GM21367 (cell line): ENCODE measurements at regions not wholly inside any gene's neighbourhood (a gene's known extent, or its start where the extent isn't known, plus 50 kb on each side); places are given as distances from the start of the nearest gene placed in this dataset.
"Not testable (repeated sequence)": the region's sequence is repeated elsewhere in the genome, so short reads cannot be mapped to it uniquely, and the experiment has no call there.

Source experiments
- ATAC-seq: cut with Tn5 transposase; IDR thresholded peaks from one replicate; pipeline ENCODE4 v1.9.1; 2021; ENCODE audit not compliant: unreplicated experiment

DNA sequence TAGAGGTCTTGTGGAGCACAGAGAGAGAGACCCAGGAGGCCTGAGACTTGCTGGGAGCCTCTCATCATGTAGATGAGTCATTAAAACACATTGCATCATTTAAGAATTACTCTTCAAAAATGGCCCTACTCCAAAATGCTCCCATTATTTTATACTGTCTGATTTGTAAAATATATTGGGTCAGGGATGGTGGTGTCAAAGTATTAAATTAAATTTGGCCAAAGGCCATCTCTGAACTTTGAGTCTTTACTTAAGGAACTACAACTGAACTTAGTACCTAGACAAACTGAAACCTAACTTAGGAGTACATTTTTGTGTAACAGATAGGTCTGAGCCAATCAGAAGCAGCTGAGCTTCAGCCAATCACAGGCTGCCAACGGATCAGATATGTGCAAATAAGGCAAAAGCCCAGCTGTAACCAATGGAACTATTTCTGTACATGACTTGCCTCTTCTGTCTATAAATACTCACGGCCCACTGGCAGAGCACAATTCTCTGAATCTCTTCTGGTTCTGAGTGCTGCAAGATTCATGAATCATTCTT is 657.2 kb downstream of the TLE1 start:
- ATAC-seq, result no peak

DNA sequence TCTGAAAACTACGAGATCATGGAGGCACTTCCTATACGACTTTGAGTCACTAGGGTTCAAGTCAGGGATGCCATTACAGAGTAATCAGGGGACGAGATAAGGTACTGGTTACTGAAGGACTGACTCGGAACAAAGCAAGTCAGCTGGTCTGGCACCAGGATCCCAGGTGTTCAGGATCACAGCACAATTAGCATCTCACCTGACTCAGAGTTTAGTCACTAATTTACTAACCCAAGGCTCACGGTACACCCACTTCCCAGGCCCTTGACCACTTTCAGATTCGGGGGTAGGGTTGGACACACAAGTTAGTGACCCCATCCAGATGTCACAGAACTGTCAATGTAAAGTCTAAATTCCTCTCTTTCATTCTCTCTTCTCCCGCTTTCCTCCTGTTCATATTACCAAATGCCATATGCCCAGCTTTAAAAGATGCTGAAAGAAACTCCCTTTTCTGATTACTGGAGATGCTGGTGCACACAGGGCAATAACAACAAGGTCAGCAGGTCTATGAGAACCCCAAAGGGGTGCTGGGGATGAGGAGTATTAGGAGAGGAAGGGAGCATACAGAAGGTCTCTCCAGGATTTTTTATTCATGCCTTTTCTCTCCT is 657.8 kb downstream of the TLE1 start:
- no peak for ATAC-seq

GRCh38 chr9:81030027-81030426 is 659.3 kb downstream of the TLE1 start:
- no peak for ATAC-seq

- no peak for ATAC-seq
These were observed 660.8 kb downstream of the TLE1 start for GRCh38 chr9:81028504-81028903.

DNA sequence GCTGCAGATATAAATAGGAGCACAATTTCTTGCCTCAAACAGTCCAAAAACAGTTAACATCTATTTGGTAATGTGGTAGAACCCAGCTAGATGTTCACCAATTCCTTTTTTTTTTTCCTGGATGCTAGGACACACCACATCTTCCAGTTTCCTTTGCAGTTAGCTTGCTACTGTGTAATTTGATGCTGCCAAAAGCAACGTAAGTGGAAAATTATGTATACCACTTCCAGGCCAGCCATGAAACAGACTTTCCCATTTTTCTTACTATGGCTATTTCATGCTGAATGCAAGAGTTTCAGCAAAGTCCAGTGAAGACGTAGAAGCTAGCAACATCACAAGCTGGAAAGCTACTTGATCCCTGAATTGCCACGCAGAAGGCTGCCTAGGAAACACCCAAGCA is 667.2 kb downstream of the TLE1 start:
- ATAC-seq, result no peak

DNA sequence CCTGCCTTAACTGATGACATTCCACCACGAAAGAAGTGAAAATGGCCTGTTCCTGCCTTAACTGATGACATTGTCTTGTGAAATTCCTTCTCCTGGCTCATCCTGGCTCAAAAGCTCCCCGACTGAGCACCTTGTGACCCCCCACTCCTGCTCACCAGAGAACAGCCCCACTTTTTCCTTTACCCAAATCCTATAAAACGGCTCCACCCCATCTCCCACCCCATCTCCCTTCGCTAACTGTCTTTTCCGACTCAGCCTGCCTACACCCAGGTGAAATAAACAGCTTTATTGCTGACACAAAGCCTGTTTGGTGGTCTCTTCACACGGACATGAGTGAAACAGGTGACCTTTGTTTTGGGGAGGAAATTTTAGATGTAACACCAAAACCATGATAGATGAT is 674.4 kb downstream of the TLE1 start:
- ATAC-seq, result not testable (repeated sequence)

- not testable (repeated sequence) for ATAC-seq
These were observed 676.2 kb downstream of the TLE1 start for GRCh38 chr9:81013191-81013590.

DNA sequence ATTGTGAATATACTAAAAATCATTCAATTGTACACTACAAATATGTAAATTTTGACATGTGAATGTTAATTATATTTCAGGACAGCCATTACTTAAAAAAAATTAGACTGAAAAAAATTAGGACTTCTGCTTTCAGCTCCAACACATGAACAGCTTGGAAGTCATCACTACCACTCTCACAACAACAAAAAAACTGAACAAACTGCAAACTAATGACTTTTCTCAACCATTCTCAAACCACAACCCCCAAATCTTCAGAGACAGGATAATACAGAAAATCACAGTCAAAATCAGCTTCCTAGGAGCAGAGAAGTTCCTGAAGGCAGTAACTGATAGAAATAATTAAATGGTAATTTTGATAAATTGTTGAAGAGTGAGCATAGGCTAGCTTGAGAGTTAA is 686.4 kb downstream of the TLE1 start:
- ATAC-seq, result no peak

DNA sequence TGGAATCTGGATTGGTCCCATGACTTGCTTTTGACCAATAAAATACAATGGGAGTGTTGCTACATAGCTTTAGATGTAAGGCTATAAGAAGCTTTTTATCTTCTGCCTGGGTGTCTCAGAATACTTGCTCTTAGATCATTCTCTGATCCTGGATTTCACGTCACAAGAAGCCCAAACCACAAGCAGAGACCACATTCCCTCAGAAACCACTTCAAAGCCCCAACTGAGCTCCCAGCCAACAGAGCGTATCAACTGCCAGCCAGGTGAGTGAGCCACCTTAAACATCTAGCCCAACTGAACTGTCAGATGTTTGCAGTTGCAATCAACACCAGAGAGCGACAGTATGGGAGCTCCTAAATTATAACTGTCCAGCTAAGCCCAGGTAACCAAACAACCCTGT is 687.1 kb downstream of the TLE1 start:
- no peak for ATAC-seq

DNA sequence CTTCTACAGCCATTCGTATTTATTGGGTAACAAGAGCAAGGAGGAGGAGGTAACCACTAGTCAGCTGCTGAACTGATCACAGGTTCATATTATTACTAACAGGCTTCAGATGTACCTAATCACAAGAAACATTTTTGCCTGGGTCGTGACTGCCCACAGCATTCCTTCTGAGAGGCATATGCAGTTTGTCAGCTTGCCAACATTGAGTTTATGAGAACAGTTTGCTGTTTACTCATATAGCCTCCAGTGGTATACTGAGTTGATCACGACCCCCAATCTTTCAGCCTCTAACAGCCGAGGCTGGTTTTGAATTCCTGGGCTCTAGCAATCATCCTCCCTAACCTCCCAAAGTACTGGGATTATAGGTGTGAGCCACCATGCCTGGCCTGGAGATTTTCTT is 693.6 kb downstream of the TLE1 start:
- ATAC-seq, result no peak

DNA sequence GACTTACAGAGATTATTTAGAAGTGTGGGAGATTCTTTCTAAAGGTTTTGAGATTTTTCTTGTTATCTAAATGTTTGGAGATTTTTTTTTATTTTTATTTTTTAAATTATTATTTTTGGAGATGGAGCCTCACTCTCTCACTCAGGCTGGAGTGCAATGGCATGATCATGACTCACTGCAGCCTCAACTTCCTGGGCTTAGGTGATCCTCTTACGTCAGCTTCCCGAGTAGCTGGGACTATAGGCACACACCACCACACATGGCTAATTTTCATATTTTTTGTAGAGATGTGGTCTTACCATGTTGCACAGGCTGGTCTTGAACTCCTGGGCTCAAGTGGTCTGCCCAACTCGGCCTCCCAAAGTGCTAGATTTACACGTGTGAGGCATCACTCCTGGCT is 694.5 kb downstream of the TLE1 start:
- no peak for ATAC-seq

DNA sequence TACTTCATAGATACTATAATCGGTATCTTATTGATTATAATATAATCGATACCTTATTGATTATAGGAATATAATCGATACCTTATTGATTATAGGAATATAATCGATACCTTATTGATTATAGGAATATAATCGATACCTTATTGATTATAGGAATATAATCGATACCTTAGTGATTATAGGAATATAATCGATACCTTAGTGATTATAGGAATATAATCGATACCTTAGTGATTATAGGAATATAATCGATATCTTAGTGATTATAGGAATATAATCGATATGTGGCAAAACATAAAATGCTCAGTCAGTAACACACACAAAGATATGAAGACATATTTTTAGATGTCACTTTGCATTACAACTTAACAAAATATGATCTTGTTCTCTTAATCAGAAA is 703.8 kb downstream of the TLE1 start:
- ATAC-seq, result not testable (repeated sequence)

DNA sequence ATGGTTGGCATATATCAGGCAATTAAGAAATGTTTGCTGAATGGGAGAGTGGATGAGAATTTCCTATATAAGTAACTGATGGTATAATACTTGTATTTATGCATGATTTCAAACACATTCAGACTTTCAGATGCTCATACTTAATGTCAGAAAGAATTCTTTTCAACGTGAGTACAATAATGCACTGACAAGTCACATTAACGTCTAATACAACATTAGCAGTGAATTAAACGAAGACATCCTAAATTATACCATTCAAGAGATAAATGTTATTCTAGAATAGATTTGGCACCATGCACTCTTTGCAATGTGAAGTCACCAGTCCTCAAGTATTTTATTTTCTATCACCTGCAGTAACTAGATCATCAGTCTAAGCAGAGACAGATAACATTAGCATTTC is 712.9 kb downstream of the TLE1 start:
- ATAC-seq, result no peak

DNA sequence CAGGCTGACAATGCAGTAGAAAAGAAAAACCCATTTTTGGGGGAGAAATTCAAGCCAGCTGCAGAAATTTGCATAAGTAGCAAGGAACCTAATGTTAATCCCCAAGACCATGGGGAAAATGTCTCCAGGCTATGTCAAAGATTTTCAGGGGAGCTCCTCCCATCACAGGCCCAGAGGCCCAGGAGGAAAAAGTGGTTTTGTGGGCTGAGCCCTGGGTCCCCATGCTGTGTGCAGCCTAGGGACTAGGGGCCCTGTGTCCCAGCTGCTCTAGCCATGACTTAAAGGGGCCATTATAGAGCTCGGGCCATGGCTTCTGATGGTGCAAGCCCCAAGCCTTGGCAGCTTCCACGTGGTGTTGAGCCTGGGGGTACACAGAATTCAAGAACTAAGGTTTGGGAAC is 719.0 kb downstream of the TLE1 start:
- not testable (repeated sequence) for ATAC-seq

DNA sequence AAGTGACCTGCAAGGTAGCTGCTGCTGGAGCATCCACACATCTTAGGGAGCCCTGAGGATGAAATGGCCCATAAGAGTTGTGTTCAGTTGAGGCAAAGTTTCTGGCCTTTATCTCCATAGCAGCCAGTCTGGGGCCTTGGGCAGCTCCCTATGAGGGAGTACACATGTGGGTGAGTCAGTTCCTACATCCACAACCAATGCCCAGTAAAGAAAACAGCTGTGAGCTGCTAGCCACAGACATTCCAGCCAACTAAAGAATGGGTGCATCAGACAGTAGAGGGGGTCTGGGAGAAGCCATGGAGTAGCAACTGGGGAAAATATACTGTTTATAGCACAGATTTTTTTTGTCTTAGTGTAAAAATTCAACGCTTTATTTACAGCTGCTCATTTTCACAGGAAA is 720.7 kb downstream of the TLE1 start:
- no peak for ATAC-seq

DNA sequence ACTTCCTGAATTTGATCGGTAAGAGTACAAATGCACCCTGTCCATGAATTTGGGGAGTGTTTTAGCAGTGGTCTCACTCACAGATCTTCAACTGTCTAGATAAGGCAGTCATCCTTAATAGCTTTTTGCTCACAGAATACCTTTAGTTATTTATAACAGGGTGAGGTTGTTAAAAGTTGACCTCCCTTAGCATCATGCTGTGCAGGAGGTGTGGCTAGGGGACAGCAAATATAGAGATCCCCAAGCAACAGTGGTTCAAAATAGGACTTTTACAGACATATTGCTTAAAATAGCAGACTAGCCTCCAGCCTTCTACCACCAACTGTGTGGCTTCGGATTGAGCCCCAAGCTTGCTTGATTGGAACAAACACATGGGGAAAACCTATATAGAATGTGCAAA is 724.4 kb downstream of the TLE1 start:
- no peak for ATAC-seq

DNA sequence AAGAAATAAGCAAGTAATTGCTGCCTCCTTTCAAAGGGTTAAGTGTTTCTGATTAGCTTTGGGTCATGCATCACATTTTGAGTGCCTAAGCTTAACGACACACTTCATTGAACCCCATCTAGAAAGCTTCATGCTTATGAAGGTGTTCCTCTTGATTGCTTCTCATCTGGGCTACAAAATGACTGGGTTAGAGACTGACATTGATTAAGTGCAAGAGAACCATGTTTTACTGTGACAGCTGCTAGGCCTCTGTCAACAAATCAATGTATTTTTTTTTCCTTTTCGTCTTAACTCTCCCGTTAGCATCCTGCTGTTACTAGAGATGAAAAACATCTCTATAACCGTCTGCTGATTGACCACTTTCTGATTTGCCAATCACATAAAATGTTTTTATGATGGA is 725.0 kb downstream of the TLE1 start:
- ATAC-seq, result no peak

DNA sequence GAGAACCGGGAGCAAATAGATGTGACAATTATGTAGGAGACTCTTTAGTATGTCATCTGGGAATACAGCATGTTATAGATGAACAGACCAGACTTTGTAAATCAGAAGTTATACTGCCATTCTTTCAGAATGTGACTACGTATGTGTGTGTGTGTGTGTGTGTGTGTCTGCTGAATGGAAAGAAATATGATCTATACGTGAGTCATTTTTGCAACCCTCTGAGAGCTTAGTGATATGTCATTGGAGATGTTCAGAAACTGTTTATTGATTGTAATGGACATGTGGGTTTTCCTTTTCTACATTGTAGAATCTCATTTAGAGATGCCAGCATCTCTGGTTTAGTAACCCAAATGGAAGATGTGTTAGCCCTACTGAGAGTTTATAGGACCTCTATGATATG is 731.5 kb downstream of the TLE1 start:
- ATAC-seq, result no peak

GRCh38 chr9:80954521-80954920 is 734.8 kb downstream of the TLE1 start:
- ATAC-seq, result no peak

GRCh38 chr9:80952363-80952922 is 736.9 kb downstream of the TLE1 start:
- ATAC-seq, result no peak

- no peak for ATAC-seq
These were observed 737.7 kb downstream of the TLE1 start for GRCh38 chr9:80951675-80952074.

- ATAC-seq, result no peak
These were observed 740.5 kb downstream of the TLE1 start for GRCh38 chr9:80948876-80949275.

DNA sequence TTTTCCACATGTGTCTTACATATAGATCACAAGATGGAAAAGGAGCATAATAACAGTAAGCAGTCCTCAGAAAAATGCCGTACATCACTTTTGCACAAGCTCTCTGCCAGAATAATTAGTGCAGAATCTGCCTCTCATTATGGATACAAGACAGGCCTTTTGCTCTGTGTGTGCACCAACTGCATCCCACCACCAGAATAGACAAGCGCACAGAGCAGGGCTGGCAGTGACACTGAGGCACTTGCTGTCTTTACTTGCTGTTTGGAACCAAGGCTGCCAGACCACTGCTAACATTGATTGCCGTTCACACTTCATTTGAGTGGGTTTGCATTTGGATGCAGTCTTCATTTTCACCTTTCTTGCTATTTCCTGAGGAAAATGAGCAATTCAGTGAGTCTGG is 741.3 kb downstream of the TLE1 start:
- no peak for ATAC-seq
